OCI-LY7 (cell line): ENCODE measurements at regions not wholly inside any gene's neighbourhood (a gene's known extent, or its start where the extent isn't known, plus 50 kb on each side); places are given as distances from the start of the nearest gene placed in this dataset.

Experiments used
- BruUV-seq: library from RNA; stranded (reverse); fragments of 400-500 nt; replicated peaks from 2 replicates; lab custom pipeline; 2021; lab: Mats Ljungman, UMichigan
- CTCF ChIA-PET: fragments of 300-600 bp; sonication (Branson Sonifier 250); formaldehyde crosslinking; loops from one replicate; lab custom pipeline; 2022; ENCODE audit warnings: antibody characterized with exemption; ENCODE audit not compliant: unreplicated experiment; lab: Charles Lee
- POLR2A ChIA-PET: fragments of 300-600 bp; sonication (Branson Sonifier 250); formaldehyde crosslinking; loops from one replicate; lab custom pipeline; 2022; ENCODE audit warnings: antibody characterized with exemption; lab: Charles Lee
- DNase-seq: peaks from one replicate; pipeline ENCODE4 v3.0.0-alpha.2; 2015; ENCODE audit warnings: low spot score
- H2AFZ ChIP-seq: fragments of 200-600 bp; sonication (generic), shearing (Covaris generic); 2 replicates; pipeline ENCODE4 v1.6.1; 2014; ENCODE audit warnings: mild to moderate bottlenecking, antibody characterized with exemption, low read length, moderate library complexity
- H3K27ac ChIP-seq: fragments of 200-600 bp; sonication (generic); 2 replicates; pipeline ENCODE4 v1.5.1; 2014; ENCODE audit warnings: mixed run types, low read depth, mild to moderate bottlenecking, moderate library complexity, low read length, inconsistent platforms; ENCODE audit not compliant: poor library complexity, severe bottlenecking
- H3K36me3 ChIP-seq: fragments of 200-600 bp; sonication (generic); 2 replicates; pipeline ENCODE4 v1.6.1; 2014; ENCODE audit warnings: mild to moderate bottlenecking, antibody characterized with exemption, low read length, moderate library complexity, mixed read lengths; ENCODE audit not compliant: insufficient read depth
- H3K4me1 ChIP-seq: fragments of 200-600 bp; sonication (generic); 2 replicates; pipeline ENCODE4 v1.5.1; 2014; ENCODE audit warnings: mild to moderate bottlenecking, low read length; ENCODE audit not compliant: insufficient read depth, poor library complexity, severe bottlenecking
- H3K4me2 ChIP-seq: fragments of 200-600 bp; sonication (generic); 2 replicates; pipeline ENCODE4 v1.6.1; 2014; ENCODE audit warnings: mild to moderate bottlenecking, low read length
- H3K4me3 ChIP-seq: fragments of 200-600 bp; sonication (generic); 2 replicates; pipeline ENCODE4 v1.5.1; 2014; ENCODE audit warnings: mild to moderate bottlenecking, low read depth, low read length; ENCODE audit not compliant: poor library complexity, severe bottlenecking
- H3K79me2 ChIP-seq: fragments of 200-600 bp; sonication (generic); 2 replicates; pipeline ENCODE4 v1.6.1; 2016; ENCODE audit warnings: low read depth, mild to moderate bottlenecking, low read length, moderate library complexity, mixed read lengths; ENCODE audit not compliant: insufficient read depth
- H3K9me2 ChIP-seq: fragments of 200-600 bp; sonication (generic); 2 replicates; pipeline ENCODE4 v1.6.1; 2016; ENCODE audit warnings: mild to moderate bottlenecking, low read length, mixed read lengths; ENCODE audit not compliant: insufficient read depth
- H3K9me3 ChIP-seq: fragments of 200-600 bp; sonication (generic); 2 replicates; pipeline ENCODE4 v1.6.1; 2014; ENCODE audit warnings: mild to moderate bottlenecking, mixed run types, low read length, mixed read lengths
- H4K20me1 ChIP-seq: fragments of 200-600 bp; sonication (generic); 2 replicates; pipeline ENCODE4 v1.6.1; 2014; ENCODE audit warnings: mild to moderate bottlenecking, antibody characterized with exemption, low read length, moderate library complexity, mixed read lengths; ENCODE audit not compliant: insufficient read depth
- CTCF ChIP-seq: fragments of 200-600 bp; sonication (generic); conservative IDR thresholded peaks from 2 replicates; pipeline ENCODE4 v1.5.1; 2014; ENCODE audit warnings: mild to moderate bottlenecking, antibody characterized with exemption, low read length, moderate library complexity, mixed read lengths
- EZH2phosphoT487 ChIP-seq: fragments of 200-600 bp; sonication (generic); IDR thresholded peaks from 2 replicates; pipeline ENCODE4 v1.6.1; 2018; ENCODE audit warnings: low read depth, borderline replicate concordance, mild to moderate bottlenecking, mixed run types, antibody characterized with exemption, low read length, moderate library complexity, mixed read lengths
- intact Hi-C: fragments of 100-400 bp; cut with micrococcal nuclease; formaldehyde crosslinking; loops from one replicate; pipeline ENCODE4 v1.10.0; 2022; ENCODE audit not compliant: unreplicated experiment

DNA sequence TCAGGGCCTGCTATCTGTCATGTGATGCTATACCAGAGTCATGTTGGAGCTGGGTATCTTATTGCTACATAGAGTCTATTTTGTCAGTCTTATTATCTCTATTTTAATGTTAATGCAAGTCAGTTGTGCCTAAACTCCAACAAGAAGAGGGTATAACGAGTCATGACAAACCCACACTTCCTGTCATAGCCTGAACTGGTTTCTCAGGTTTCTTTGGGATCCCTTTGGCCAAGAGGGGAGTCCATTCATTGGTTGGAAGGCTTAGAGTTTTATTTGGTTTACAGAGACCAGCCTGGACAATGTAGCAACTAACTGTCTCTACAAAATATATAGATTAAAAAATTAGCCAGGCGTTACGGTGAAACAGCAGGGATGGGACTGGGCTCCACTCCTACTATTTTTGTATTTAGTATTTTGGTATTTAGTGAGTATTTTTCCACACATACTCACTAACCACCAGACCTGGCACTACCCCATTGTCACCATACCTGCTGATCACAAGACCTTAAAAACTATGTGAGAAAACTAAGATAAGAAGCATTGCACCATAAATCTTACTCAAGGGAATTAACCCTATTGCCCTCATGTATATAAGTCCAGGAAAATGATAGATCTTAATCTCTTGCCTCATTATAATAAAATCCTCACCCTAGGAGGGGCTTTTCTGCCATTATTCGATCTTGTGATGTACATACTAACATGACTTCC lies 387.5 kb downstream of the IPO8 start:
- DNase-seq, result no peak
- ChIA-PET POLR2A (no interaction called here), CTCF (no interaction called here)
- Histone ChIP-seq H3K4me3 (no peak overlapping the region), H3K36me3 (no peaks in the 10 kb centered on the region), H3K79me2 (no peaks in the 10 kb centered on the region), H3K4me1 (no peaks in the 10 kb centered on the region), H3K27ac (no peak overlapping the region), H3K4me2 (no peak overlapping the region), H4K20me1 (no peaks in the 10 kb centered on the region), H3K9me3 (no peaks in the 10 kb centered on the region), H2AFZ (no peak overlapping the region), H3K9me2 (no peaks in the 10 kb centered on the region)
- BruUV-seq, result no TSS peak
- TF ChIP-seq CTCF, result no peak
- TF ChIP-seq EZH2phosphoT487, result no peak
- intact Hi-C loops, result no loop called here

DNA sequence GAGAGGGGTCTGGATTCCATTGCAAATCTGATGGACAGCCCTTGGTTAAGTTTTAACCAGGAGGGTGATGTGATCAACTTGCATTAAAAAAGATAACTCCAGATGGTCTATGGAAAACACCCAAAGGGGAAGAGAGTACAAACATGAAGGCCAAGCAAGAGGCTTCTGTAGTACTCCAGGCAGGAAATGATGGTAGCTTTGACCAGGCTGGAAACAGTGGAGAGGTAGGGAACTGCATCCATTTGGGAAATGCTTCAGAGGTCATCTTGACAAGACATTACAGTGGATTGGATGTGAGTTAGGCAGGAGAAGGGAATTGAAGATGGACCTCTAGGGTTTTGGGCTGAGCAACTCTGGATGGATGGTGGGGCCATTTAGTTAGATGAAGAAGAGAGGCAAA lies 391.1 kb downstream of the IPO8 start:
- no peaks in the 10 kb centered on the region for H3K9me2 ChIP-seq
- no peak overlapping the region for H3K4me3 ChIP-seq
- no peak overlapping the region for H2AFZ ChIP-seq
- H3K9me3 ChIP-seq, result no peaks in the 10 kb centered on the region
- H4K20me1 ChIP-seq, result no peaks in the 10 kb centered on the region
- ChIA-PET POLR2A (no interaction called here), CTCF (no interaction called here)
- intact Hi-C loops, result no loop called here
- H3K27ac ChIP-seq, result no peak overlapping the region
- no peak overlapping the region for H3K4me2 ChIP-seq
- BruUV-seq, result no TSS peak
- H3K79me2 ChIP-seq, result no peaks in the 10 kb centered on the region
- no peaks in the 10 kb centered on the region for H3K4me1 ChIP-seq
- DNase-seq, result no peak
- no peaks in the 10 kb centered on the region for H3K36me3 ChIP-seq
- TF ChIP-seq CTCF, result no peak
- TF ChIP-seq EZH2phosphoT487, result no peak

DNA sequence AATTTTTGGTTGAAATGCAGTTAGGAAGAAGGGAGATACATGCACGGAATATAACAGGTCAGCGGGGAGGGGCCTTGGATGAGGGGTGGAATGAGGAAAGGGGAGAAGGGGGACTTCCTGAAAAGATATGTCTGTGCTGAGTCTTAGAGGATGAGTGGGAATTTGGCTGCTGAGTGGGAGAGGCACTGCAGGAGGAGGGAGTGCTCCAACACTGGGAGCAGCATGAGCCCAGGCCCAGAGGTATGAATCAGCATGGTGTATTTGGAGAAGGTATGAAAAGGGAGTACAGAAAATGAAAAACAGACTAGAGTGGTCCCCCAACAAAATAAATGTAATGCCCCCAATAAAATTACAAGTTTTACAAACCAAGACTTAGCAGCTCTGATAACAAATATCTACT lies 394.4 kb downstream of the IPO8 start:
- H3K27ac ChIP-seq, result no peak overlapping the region
- ChIA-PET POLR2A (no interaction called here), CTCF (no interaction called here)
- no peak overlapping the region for H2AFZ ChIP-seq
- no peaks in the 10 kb centered on the region for H3K9me3 ChIP-seq
- intact Hi-C loops, result no loop called here
- no TSS peak for BruUV-seq
- H3K79me2 ChIP-seq, result no peaks in the 10 kb centered on the region
- no peak overlapping the region for H3K4me3 ChIP-seq
- no peak overlapping the region for H3K4me2 ChIP-seq
- no peak for DNase-seq
- H3K4me1 ChIP-seq, result no peaks in the 10 kb centered on the region
- no peaks in the 10 kb centered on the region for H3K9me2 ChIP-seq
- no peak for TF ChIP-seq CTCF
- no peak for TF ChIP-seq EZH2phosphoT487
- H4K20me1 ChIP-seq, result no peaks in the 10 kb centered on the region
- H3K36me3 ChIP-seq, result no peaks in the 10 kb centered on the region
